ENCODE measurements at regions not wholly inside any gene's neighbourhood (a gene's known extent, or its start where the extent isn't known, plus 50 kb on each side); places are given as distances from the start of the nearest gene placed in this dataset.

GRCh38 chr3:72102112-72102616 is 317.2 kb upstream of the PROK2 start:
- no peaks in the 10 kb centered on the region for H3K27me3 ChIP-seq (replicated peaks; ENCODE audit: insufficient read depth, low read length)
- no peak overlapping the region for H3K4me3 ChIP-seq (ENCODE audit: low read length)
- no peaks in the 10 kb centered on the region for H3K9me3 ChIP-seq (replicated peaks; ENCODE audit: insufficient read depth, low read length)
- H4K20me1 ChIP-seq (ENCODE audit: insufficient read depth, low read length): no peaks in the 10 kb centered on the region
- H3K36me3 ChIP-seq (replicated peaks; ENCODE audit: insufficient read depth, low read length): no peaks in the 10 kb centered on the region
- TF ChIP-seq CTCF (IDR thresholded peaks at IDR 0.05; ENCODE audit: low read length) (no peak), EZH2phosphoT487 (IDR thresholded peaks at IDR 0.05; ENCODE audit: low read length) (no peak), EZH2 (optimal IDR thresholded peaks at IDR 0.05; ENCODE audit: low read depth, low read length) (no peak)
- no peaks in the 10 kb centered on the region for H3K79me2 ChIP-seq (ENCODE audit: low read length)
- no peaks in the 10 kb centered on the region for H3K9me2 ChIP-seq (replicated peaks; ENCODE audit: insufficient read depth, low read length)
- H2AFZ ChIP-seq (ENCODE audit: low read length): no peak overlapping the region
- H3K4me2 ChIP-seq (ENCODE audit: low read depth, low read length): no peak overlapping the region
- H3K27ac ChIP-seq (ENCODE audit: low read length): no peak overlapping the region
- H3K9ac ChIP-seq (ENCODE audit: low read length): no peak overlapping the region
- no peak for DNase-seq
- H3F3A ChIP-seq (ENCODE audit: insufficient read depth, low read length): no peaks in the 10 kb centered on the region
- peaks cover 6% of the 10 kb centered on the region for H3K4me1 ChIP-seq (ENCODE audit: low read length)

GRCh38 chr3:72101494-72101893 is 316.5 kb upstream of the PROK2 start:
- Histone ChIP-seq H3K27me3 (replicated peaks; ENCODE audit: insufficient read depth, low read length) (no peaks in the 10 kb centered on the region), H3K27ac (ENCODE audit: low read length) (no peak overlapping the region), H3K9ac (ENCODE audit: low read length) (no peak overlapping the region), H3K79me2 (ENCODE audit: low read length) (no peaks in the 10 kb centered on the region), H3K36me3 (replicated peaks; ENCODE audit: insufficient read depth, low read length) (no peaks in the 10 kb centered on the region), H3K9me3 (replicated peaks; ENCODE audit: insufficient read depth, low read length) (no peaks in the 10 kb centered on the region), H4K20me1 (ENCODE audit: insufficient read depth, low read length) (no peaks in the 10 kb centered on the region), H3F3A (ENCODE audit: insufficient read depth, low read length) (no peaks in the 10 kb centered on the region), H3K9me2 (replicated peaks; ENCODE audit: insufficient read depth, low read length) (no peaks in the 10 kb centered on the region), H3K4me2 (ENCODE audit: low read depth, low read length) (peak overlapping the region; percentile 93; the same call in 1 of the 2 replicates), H2AFZ (ENCODE audit: low read length) (no peak overlapping the region), H3K4me3 (ENCODE audit: low read length) (no peak overlapping the region), H3K4me1 (ENCODE audit: low read length) (peaks cover 6% of the 10 kb centered on the region)
- no peak for TF ChIP-seq CTCF (IDR thresholded peaks at IDR 0.05; ENCODE audit: low read length)
- no peak for TF ChIP-seq EZH2 (optimal IDR thresholded peaks at IDR 0.05; ENCODE audit: low read depth, low read length)
- no peak for TF ChIP-seq EZH2phosphoT487 (IDR thresholded peaks at IDR 0.05; ENCODE audit: low read length)
- DNase-seq: no peak

GRCh38 chr3:72100601-72101187 is 315.7 kb upstream of the PROK2 start:
- peak overlapping the region; percentile 93 for H3K4me2 ChIP-seq (ENCODE audit: low read depth, low read length)
- peak overlapping the region; percentile 79 for H2AFZ ChIP-seq (ENCODE audit: low read length)
- DNase-seq: peak; percentile 92
- no peaks in the 10 kb centered on the region for H3F3A ChIP-seq (ENCODE audit: insufficient read depth, low read length)
- no peaks in the 10 kb centered on the region for H3K9me2 ChIP-seq (replicated peaks; ENCODE audit: insufficient read depth, low read length)
- peak overlapping the region; percentile 31; the same call in 1 of the 2 replicates for H3K27ac ChIP-seq (ENCODE audit: low read length)
- no peaks in the 10 kb centered on the region for H3K27me3 ChIP-seq (replicated peaks; ENCODE audit: insufficient read depth, low read length)
- H3K9ac ChIP-seq (ENCODE audit: low read length): peak overlapping the region; percentile 40; the same call in 1 of the 2 replicates
- no peak for TF ChIP-seq EZH2 (optimal IDR thresholded peaks at IDR 0.05; ENCODE audit: low read depth, low read length)
- TF ChIP-seq EZH2phosphoT487 (IDR thresholded peaks at IDR 0.05; ENCODE audit: low read length): no peak
- TF ChIP-seq CTCF (IDR thresholded peaks at IDR 0.05; ENCODE audit: low read length): no peak
- H3K36me3 ChIP-seq (replicated peaks; ENCODE audit: insufficient read depth, low read length): no peaks in the 10 kb centered on the region
- H3K4me1 ChIP-seq (ENCODE audit: low read length): peaks cover 6% of the 10 kb centered on the region
- no peaks in the 10 kb centered on the region for H3K9me3 ChIP-seq (replicated peaks; ENCODE audit: insufficient read depth, low read length)
- H3K4me3 ChIP-seq (ENCODE audit: low read length): peak overlapping the region; percentile 53
- H3K79me2 ChIP-seq (ENCODE audit: low read length): no peaks in the 10 kb centered on the region
- no peaks in the 10 kb centered on the region for H4K20me1 ChIP-seq (ENCODE audit: insufficient read depth, low read length)
